HEK293T (cell line): ENCODE measurements at regions not wholly inside any gene's neighbourhood (a gene's known extent, or its start where the extent isn't known, plus 50 kb on each side); places are given as distances from the start of the nearest gene placed in this dataset.

Source experiments
- CTCF ChIA-PET: fragments of 350-600 bp; formaldehyde crosslinking; extraction: SDS; loops from one replicate; lab custom pipeline; 2021; ENCODE audit warnings: antibody characterized with exemption, inconsistent platforms; lab: Yijun Ruan, JAX
- POLR2A ChIA-PET: fragments of 350-600 bp; formaldehyde crosslinking; extraction: SDS; loops from one replicate; lab custom pipeline; 2020; ENCODE audit warnings: antibody characterized with exemption, inconsistent platforms; lab: Yijun Ruan, JAX
- DNase-seq: peaks from one replicate; pipeline ENCODE4 v3.0.0; 2012; ENCODE audit warnings: mixed read lengths; ENCODE audit errors: extremely low spot score
- ARNT ChIP-seq: fragments of 450-650 bp; IDR thresholded peaks from 2 replicates; pipeline ENCODE4 v1.6.1; 2017; ENCODE audit warnings: mild to moderate bottlenecking
- BHLHE40 ChIP-seq: fragments of 450-650 bp; IDR thresholded peaks from 2 replicates; pipeline ENCODE4 v1.6.1; 2016; ENCODE audit warnings: mild to moderate bottlenecking, moderate library complexity, borderline replicate concordance
- CTBP1 ChIP-seq: fragments of 450-650 bp; IDR thresholded peaks from 2 replicates; pipeline ENCODE4 v1.6.1; 2016; ENCODE audit warnings: borderline replicate concordance
- ELF4 ChIP-seq: fragments of 450-650 bp; IDR thresholded peaks from 2 replicates; pipeline ENCODE4 v1.6.1; 2017; ENCODE audit warnings: antibody characterized with exemption
- FOXA1 ChIP-seq: fragments of 450-650 bp; IDR thresholded peaks from 2 replicates; pipeline ENCODE4 v1.6.1; 2016; ENCODE audit warnings: mild to moderate bottlenecking
- FOXK2 ChIP-seq: fragments of 450-650 bp; IDR thresholded peaks from 2 replicates; pipeline ENCODE4 v1.6.1; 2016; ENCODE audit warnings: mild to moderate bottlenecking
- FOXM1 ChIP-seq: fragments of 450-650 bp; IDR thresholded peaks from 2 replicates; pipeline ENCODE4 v1.6.1; 2017; ENCODE audit warnings: mild to moderate bottlenecking, borderline replicate concordance
- HDGF ChIP-seq: fragments of 450-650 bp; IDR thresholded peaks from 2 replicates; pipeline ENCODE4 v1.6.1; 2017; ENCODE audit warnings: antibody characterized with exemption, borderline replicate concordance
- L3MBTL2 ChIP-seq: fragments of 450-650 bp; conservative IDR thresholded peaks from 2 replicates; pipeline ENCODE4 v1.6.1; 2016; ENCODE audit warnings: mild to moderate bottlenecking
- LEF1 ChIP-seq: fragments of 450-650 bp; IDR thresholded peaks from 2 replicates; pipeline ENCODE4 v1.6.1; 2017; ENCODE audit warnings: mild to moderate bottlenecking, borderline replicate concordance
- NFRKB ChIP-seq: fragments of 450-650 bp; IDR thresholded peaks from 2 replicates; pipeline ENCODE4 v1.6.1; 2016; ENCODE audit warnings: mild to moderate bottlenecking, moderate library complexity
- SP1 ChIP-seq: fragments of 450-650 bp; IDR thresholded peaks from 2 replicates; pipeline ENCODE4 v1.6.1; 2017
- SUZ12 ChIP-seq: fragments of 450-650 bp; IDR thresholded peaks from 2 replicates; pipeline ENCODE4 v1.6.1; 2016; ENCODE audit warnings: mild to moderate bottlenecking
- TARDBP ChIP-seq: fragments of 450-650 bp; IDR thresholded peaks from 2 replicates; pipeline ENCODE4 v1.6.1; 2016
- ZNF384 ChIP-seq: fragments of 450-650 bp; IDR thresholded peaks from 2 replicates; pipeline ENCODE4 v1.6.1; 2016
- TF ChIP-seq, protein P1 (sequence below): fragments of 450-650 bp; IDR thresholded peaks from 2 replicates; pipeline ENCODE4 v1.6.1; 2016

GRCh38 chr4:91829531-91829930, 474.2 kb upstream of the GRID2 start:
- no peak for DNase-seq
- CTCF ChIA-PET, result no interaction called here
- no peak for TF ChIP-seq L3MBTL2
- no peak for TF ChIP-seq LEF1
- no peak for TF ChIP-seq NFRKB
- no peak for TF ChIP-seq FOXA1
- no peak for TF ChIP-seq SUZ12
- TF ChIP-seq BHLHE40, result no peak
- no peak for TF ChIP-seq TARDBP
- TF ChIP-seq FOXK2, result no peak
- TF ChIP-seq ELF4, result no peak
- no peak for TF ChIP-seq FOXM1
- no peak for TF ChIP-seq SP1
- TF ChIP-seq, protein P1, sequence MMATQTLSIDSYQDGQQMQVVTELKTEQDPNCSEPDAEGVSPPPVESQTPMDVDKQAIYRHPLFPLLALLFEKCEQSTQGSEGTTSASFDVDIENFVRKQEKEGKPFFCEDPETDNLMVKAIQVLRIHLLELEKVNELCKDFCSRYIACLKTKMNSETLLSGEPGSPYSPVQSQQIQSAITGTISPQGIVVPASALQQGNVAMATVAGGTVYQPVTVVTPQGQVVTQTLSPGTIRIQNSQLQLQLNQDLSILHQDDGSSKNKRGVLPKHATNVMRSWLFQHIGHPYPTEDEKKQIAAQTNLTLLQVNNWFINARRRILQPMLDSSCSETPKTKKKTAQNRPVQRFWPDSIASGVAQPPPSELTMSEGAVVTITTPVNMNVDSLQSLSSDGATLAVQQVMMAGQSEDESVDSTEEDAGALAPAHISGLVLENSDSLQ, result no peak
- no peak for TF ChIP-seq HDGF
- no peak for TF ChIP-seq CTBP1
- no peak for TF ChIP-seq ARNT
- POLR2A ChIA-PET, result no interaction called here

- ChIA-PET CTCF (no interaction called here), POLR2A (no interaction called here)
- no peak for DNase-seq
- no peak for TF ChIP-seq HDGF
- no peak for TF ChIP-seq BHLHE40
- no peak for TF ChIP-seq ARNT
These were observed 472.9 kb upstream of the GRID2 start for GRCh38 chr4:91830681-91831395.

GRCh38 chr4:91837608-91838029, 466.1 kb upstream of the GRID2 start:
- ChIA-PET CTCF (no interaction called here), POLR2A (no interaction called here)
- DNase-seq, result peak; percentile 6
- TF ChIP-seq LEF1, result no peak
- TF ChIP-seq, protein P1, result peak; percentile 85

DNA sequence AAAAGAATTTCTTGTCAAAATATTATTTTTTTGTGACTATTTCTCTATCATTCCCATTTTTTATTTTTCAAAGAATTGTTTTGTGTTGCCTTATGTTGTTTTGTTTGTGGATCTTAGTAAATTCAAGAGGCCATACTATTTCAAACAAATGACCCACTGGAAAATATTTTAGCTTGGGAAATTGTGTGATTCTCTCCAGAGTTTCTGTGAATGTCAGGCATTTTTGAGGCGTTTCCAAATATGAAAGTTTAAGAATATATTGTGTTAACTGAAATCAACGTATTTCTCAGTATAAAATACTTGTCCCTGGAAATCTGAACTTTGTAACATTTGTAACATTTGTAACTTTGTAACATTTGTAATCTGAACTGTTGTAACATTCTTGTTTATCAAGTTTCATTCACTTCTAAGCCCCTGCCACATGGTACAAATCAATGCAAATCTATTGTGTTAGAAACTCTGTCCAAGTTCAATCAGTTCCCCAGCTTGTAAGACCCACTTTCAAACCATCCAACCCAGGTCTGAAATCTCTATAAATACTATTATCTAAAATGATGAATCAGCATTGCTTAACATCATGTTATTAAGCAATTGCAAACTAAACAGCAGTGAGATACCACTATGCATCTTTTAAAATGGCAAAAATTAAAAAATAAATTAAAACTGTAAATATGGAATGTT, 465.4 kb upstream of the GRID2 start:
- DNase-seq, result no peak
- ChIA-PET CTCF (no interaction called here), POLR2A (no interaction called here)
- no peak for TF ChIP-seq FOXM1
- TF ChIP-seq L3MBTL2, result no peak
- no peak for TF ChIP-seq ZNF384
- TF ChIP-seq HDGF, result no peak
- no peak for TF ChIP-seq FOXK2
- TF ChIP-seq TARDBP, result no peak
- no peak for TF ChIP-seq SP1
- no peak for TF ChIP-seq CTBP1
- no peak for TF ChIP-seq LEF1

- ChIA-PET CTCF (no interaction called here), POLR2A (no interaction called here)
- peak; percentile 18 for DNase-seq
- TF ChIP-seq, protein P1, result peak; percentile 70
- TF ChIP-seq FOXA1 (peak; percentile 83), CTBP1 (no peak)
These were observed 463.4 kb upstream of the GRID2 start for GRCh38 chr4:91840359-91840758.

DNA sequence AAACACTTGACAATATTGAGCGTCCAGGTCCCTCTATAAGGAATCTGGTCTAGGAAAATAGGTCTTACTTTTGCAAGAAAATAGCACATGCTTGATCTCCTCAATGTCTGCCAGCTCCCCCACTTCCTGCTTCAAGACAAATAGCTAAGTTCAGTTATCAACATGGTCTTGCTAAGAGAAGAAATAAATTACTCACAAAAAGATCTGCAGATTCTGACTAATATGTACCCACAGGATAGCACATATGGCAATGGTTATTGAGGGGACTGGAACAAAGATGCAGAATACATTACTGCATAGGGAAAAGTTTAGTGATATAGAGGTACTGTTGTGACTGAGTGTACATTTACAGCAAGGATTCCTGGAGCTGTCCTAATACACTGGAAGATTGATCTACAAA, 457.5 kb upstream of the GRID2 start:
- CTCF ChIA-PET, result no interaction called here
- DNase-seq, result no peak
- TF ChIP-seq ZNF384 (no peak), FOXK2 (no peak), FOXA1 (no peak), NFRKB (no peak), FOXM1 (no peak), L3MBTL2 (no peak), HDGF (no peak), ELF4 (no peak), SUZ12 (no peak), CTBP1 (no peak), ARNT (no peak), SP1 (no peak), BHLHE40 (no peak), TARDBP (no peak), LEF1 (no peak)
- TF ChIP-seq, protein P1, result no peak
- POLR2A ChIA-PET, result no interaction called here
